Mucosa of descending colon (tissue), 3 donors: ENCODE measurements at regions not wholly inside any gene's neighbourhood (a gene's known extent, or its start where the extent isn't known, plus 50 kb on each side); places are given as distances from the start of the nearest gene placed in this dataset.

Experiments used
- ATAC-seq: fragments of 200-7000 bp; cut with Tn5 transposase; one replicate; pipeline ENCODE4 v1.9.1; 2020; ENCODE audit warnings: mild to moderate bottlenecking, moderate library complexity
- DNase-seq, 3 donors: peaks; one replicate each; pipeline ENCODE4 v3.0.0-alpha.2; 2020
- H3K36me3 ChIP-seq: fragments of 200-600 bp; one replicate; pipeline ENCODE4 v1.8.0; 2021; ENCODE audit warnings: low read depth, mild to moderate bottlenecking
- H3K4me1 ChIP-seq: fragments of 200-600 bp; one replicate; pipeline ENCODE4 v1.8.0; 2021; ENCODE audit warnings: low read depth, mild to moderate bottlenecking
- H3K4me3 ChIP-seq: fragments of 200-600 bp; one replicate; pipeline ENCODE4 v1.8.0; 2021; ENCODE audit warnings: mild to moderate bottlenecking
- H3K9me3 ChIP-seq: fragments of 200-600 bp; one replicate; pipeline ENCODE4 v1.8.0; 2021; ENCODE audit warnings: mild to moderate bottlenecking
- CTCF ChIP-seq: fragments of 200-600 bp; IDR thresholded peaks from one replicate; pipeline ENCODE4 v1.8.0; 2022; ENCODE audit warnings: antibody characterized with exemption, mild to moderate bottlenecking
- intact Hi-C, 2 donors: fragments of 100-400 bp; cut with DNase I in 1 of 2; cut with micrococcal nuclease in 1 of 2; formaldehyde crosslinking; loops; one replicate each; pipeline versions ENCODE4 v1.11.0 to v1.11.1; 2022; cut with DNase I, micrococcal nuclease
- donor health status: DM: no; HTN: no; CAD: no; lungs with moderate emphysema.
- donor health status: DM: no; HTN: no; CAD: no.
- donor health status: DM: no; HTN: yes; CAD: no.

DNA sequence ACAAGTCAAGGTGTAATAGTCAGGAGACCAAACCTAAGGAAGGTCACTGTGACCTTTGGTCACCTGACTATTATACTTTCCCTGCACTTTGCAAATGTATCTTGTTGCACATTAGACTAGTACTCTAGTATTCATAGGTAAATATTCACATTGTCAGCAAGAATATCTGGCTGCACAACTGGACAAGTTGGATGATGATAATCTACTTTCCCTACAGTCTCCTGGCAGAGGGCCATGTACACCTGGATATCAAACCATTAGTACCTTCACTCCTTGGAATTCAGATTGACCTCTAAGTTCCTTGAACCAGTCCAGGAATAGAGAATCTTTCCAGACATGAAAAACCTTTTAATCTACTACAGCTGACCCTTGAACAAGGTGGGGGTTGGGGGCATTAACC, 344.8 kb downstream of the DEPDC1B start:
- DNase-seq, result no peak
- intact Hi-C loops, result no loop called here

DNA sequence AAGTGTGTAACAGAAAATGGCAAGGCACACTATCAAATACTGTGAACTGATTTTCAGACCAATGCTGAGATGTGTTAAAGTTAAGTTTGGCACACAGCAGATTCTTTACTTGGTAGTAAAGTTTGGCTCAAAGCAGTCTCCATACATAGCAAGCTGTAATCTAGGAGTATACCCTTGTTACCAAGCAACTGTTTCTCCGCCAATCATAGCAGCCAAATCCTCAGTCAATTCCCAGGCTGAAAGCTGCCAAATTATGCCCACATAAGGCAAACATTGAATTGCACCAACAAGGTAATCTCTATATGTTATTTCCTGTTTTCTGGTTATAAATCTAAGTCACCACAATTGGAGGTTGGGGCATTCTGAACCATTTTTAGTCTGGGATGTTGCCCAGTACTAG, 345.7 kb downstream of the DEPDC1B start:
- Histone ChIP-seq H3K4me1 (no peaks in the 10 kb centered on the region), H3K4me3 (no peak overlapping the region), H3K36me3 (no peaks in the 10 kb centered on the region), H3K9me3 (no peaks in the 10 kb centered on the region)
- ATAC-seq, result peak; percentile 85
- TF ChIP-seq CTCF, result no peak
- intact Hi-C loops, result no loop called here
- peak in 1 of 3 donors; percentile 30 for DNase-seq

More for the DNA sequence above, 344.8 kb downstream of the DEPDC1B start:
- H3K4me3 ChIP-seq, result no peak overlapping the region
- no peaks in the 10 kb centered on the region for H3K9me3 ChIP-seq
- H3K36me3 ChIP-seq, result no peaks in the 10 kb centered on the region
- H3K4me1 ChIP-seq, result no peaks in the 10 kb centered on the region
- ATAC-seq, result no peak
- TF ChIP-seq CTCF, result no peak

DNA sequence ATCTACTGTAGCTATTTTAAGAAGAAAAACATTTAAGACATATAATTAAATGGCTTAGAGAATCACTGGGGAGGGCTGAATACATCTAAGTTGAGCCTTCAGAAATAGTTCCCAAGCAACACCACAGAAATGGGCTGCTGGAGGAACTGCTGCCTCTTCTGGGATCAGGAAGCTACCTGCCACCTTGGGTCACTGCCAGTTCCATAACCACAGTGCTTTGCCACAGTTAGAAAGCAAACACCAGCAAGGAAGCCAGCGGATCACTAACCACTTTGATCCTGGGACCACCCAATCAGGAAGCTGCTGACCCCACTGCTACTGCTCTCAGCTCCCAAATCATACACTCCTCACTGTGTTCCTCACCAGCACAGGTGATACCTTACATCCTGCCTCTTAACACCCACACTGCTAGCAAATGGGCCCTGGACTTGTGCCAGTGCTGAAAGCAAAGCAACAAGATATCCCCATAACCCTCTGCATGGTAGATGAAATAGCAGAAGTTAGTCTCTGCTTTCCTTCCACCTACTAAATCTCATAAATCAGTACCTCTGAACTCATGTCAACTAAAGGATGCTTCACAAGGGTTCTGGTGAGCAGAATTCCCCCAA, 346.9 kb downstream of the DEPDC1B start:
- H3K36me3 ChIP-seq, result no peaks in the 10 kb centered on the region
- peak in 2 of 3 donors; percentile 38 to 40 for DNase-seq
- H3K4me1 ChIP-seq, result no peaks in the 10 kb centered on the region
- intact Hi-C loops, result no loop called here
- H3K9me3 ChIP-seq, result no peaks in the 10 kb centered on the region
- TF ChIP-seq CTCF, result no peak
- peak; percentile 66 for ATAC-seq
- no peak overlapping the region for H3K4me3 ChIP-seq

- Histone ChIP-seq H3K4me3 (no peak overlapping the region), H3K9me3 (no peaks in the 10 kb centered on the region), H3K36me3 (no peaks in the 10 kb centered on the region), H3K4me1 (no peaks in the 10 kb centered on the region)
- ATAC-seq (peak; percentile 57), DNase-seq (peak in 1 of 3 donors; percentile 41)
- intact Hi-C loops, result no loop called here
- no peak for TF ChIP-seq CTCF
Observed at GRCh38 chr5:60350794-60351193, 349.2 kb downstream of the DEPDC1B start.

GRCh38 chr5:60349891-60350415, 350.0 kb downstream of the DEPDC1B start:
- Histone ChIP-seq H3K4me1 (no peaks in the 10 kb centered on the region), H3K4me3 (no peak overlapping the region), H3K36me3 (no peaks in the 10 kb centered on the region), H3K9me3 (no peaks in the 10 kb centered on the region)
- DNase-seq (no peak), ATAC-seq (no peak)
- intact Hi-C loops, result no loop called here
- no peak for TF ChIP-seq CTCF
